Body of pancreas (tissue), 4 donors: ENCODE measurements at regions not wholly inside any gene's neighbourhood (a gene's known extent, or its start where the extent isn't known, plus 50 kb on each side); places are given as distances from the start of the nearest gene placed in this dataset.

Experiments
- CTCF ChIP-seq, 7 experiments: fragments of 450-650 bp in 4 of 7; fragments of 200-600 bp in 3 of 7; sonication (generic) in 3 of 7; IDR thresholded peaks; one replicate each; pipeline ENCODE4 v1.5.1; 2016 to 2019; ENCODE audit warnings: antibody characterized with exemption in 7 of 7
- POLR2A ChIP-seq, 3 donors: fragments of 450-650 bp; IDR thresholded peaks; one replicate each; pipeline ENCODE4 v1.6.1; 2016; ENCODE audit warnings: antibody characterized with exemption in 3 of 3, mild to moderate bottlenecking in 2 of 3

- TF ChIP-seq CTCF (IDR thresholded peaks at IDR 0.05) = no peak
- no peak for TF ChIP-seq POLR2A (IDR thresholded peaks at IDR 0.05)
Measured at GRCh38 chr6:166023273-166023989, 144.2 kb downstream of the TBXT start.
